HuH-7.5 (cell line): ENCODE measurements at regions not wholly inside any gene's neighbourhood (a gene's known extent, or its start where the extent isn't known, plus 50 kb on each side); places are given as distances from the start of the nearest gene placed in this dataset.

Experiments
- DNase-seq: peaks from one replicate; pipeline ENCODE4 v3.0.0; 2011; ENCODE audit warnings: low spot score

DNA sequence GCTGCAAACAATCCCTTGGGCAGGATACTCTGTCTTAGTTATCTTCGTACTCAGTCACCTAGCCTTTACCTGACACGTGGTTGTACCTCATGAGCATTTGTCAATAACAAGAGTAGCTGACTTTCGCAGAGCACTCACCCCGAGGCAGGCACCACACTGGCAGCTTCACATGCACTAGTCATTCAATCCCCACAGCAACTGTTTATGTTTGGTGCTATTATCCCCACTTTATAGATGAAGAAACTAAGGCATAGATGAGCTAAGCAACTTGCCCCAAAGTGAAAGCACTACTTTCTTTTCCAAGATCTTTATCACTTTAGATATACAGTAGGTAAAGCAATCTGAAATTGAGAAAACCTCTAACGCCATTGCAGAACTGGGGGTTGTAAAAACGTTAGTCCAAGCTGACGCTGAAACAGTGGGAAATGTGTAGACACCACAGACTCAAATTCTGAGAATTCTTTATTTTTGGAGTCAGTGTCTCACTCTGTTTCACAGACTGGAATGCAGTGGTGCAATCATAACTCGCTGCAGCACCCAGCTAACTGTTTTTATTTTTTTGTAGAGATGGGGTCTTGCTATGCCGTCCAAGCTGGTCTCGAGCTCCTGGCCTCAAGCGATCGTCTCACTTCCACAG is 446.0 kb downstream of the FOXO1 start:
- no peak for DNase-seq

DNA sequence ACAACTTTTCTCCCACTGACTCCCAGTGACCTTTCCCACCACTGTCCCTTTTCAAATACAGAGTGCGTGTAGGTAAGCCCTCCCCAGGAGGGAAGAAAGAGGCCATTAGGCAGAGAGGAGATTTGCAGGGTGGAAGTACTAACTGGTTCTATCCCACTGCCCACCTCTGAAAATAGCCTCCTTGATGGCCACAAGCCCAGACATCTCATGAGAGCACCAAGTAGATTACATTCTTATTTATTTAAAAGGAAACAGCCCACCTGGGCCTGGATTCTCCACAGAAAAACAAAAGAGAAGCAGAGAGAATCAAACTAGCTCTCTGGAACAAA is 445.3 kb downstream of the FOXO1 start:
- DNase-seq: no peak

DNA sequence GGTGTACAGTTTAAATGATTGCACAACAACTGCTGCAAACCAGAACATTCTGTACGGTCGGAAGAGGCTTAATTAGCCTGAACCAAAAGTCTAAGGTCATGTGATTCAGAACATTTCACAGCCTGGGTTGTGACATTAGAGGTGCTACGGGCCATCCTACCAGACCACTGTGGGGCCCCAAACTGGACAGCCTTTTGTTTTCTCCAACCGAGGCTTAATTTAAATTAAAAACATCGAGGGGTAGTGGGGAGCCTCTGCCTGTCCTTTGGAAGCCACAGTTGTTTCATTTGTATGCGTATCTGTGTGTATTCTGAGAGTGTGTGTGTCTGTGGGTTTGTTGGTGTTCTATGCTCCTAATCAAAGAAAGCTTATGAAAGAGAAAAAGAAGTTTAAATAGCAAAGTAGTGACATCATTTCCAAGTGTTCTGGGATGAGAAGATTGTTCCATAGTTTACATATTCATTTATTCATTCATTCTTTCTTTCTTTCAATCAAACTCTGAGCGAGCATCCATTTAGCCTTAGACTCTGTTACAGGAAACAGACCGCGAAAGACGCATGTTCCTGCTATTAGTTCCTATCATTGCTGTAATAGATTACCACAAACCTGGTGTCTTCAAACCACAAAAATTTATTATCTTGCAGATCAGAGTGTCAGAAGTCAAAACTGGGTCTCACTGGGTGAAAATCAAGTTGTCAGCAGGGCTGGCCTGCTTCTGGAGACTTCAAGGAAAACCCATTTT is 444.8 kb downstream of the FOXO1 start:
- DNase-seq: no peak

DNA sequence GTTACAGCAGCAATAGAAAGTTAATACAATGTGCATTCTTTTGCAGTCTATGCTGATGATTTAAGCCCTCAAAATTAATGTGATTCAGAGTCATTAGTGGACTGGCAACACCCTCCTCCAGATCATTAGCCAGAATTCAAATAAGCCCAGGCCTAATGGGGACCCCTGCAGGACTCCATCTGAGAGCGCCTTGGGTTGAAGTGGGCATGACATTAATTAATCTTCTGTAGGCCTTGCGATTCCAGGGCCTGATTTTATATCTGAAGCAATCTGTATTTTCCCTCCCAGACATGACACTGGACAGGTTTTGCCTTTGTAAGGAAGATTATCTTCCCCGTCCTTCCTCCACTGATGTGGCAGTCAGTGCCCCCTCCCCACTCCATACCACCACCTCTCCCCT is 442.9 kb downstream of the FOXO1 start:
- no peak for DNase-seq

DNA sequence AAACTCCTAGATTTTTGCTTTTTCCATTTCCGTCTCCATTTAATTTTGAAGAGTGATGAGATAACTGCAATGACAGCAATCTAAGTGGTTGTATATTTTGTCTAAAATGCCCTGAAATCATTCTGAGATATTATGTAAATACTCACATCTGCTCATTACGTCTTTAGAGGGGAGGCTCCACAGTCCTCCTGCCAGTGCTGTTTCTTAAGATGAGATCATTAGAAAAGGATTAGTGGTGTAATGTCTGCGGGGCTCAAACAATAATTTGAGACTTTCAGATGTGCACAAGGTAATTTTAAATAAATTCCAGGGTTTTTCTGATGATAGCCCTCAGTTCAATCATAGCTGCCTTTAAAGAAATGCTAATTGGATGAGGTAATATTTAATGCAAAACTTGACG is 437.9 kb downstream of the FOXO1 start:
- no peak for DNase-seq

DNA sequence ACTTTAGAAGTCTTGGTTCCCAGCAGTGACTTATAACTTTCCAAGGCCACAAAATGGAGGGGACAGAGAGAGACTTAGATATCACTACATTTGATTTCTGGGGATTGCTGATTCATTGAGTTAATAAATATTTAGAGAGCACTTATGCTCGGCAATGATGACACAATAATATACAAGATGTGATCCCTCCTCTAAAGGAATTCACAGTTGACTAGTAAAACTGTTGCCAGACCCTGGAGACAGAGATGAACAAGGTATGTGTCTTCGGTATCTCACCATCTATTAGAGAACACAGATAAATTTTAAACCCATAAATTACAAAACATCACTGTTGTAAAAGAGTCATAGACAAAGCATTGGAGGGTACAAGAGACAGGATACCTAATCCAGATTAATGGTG is 437.5 kb downstream of the FOXO1 start:
- no peak for DNase-seq

DNA sequence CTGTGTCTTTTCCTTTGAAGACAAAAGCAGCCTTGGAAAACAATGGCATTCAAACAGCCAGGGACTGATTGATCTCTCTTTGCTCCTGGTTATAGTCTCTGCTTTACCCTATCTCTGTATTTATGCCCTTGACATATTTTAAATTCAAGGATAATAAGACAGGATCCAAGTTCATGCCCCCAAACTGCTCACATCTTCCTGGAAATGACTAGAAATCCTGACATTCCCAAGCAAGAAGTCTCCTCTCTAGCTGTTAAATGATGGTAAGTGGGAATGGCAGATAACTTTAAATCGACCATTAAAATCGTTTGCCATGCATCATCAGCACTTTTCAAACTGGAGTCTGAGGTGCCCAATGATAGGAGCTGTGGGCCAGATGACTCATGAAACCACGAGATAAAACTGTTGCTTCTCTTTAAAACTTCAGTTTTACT is 435.6 kb downstream of the FOXO1 start:
- no peak for DNase-seq

DNA sequence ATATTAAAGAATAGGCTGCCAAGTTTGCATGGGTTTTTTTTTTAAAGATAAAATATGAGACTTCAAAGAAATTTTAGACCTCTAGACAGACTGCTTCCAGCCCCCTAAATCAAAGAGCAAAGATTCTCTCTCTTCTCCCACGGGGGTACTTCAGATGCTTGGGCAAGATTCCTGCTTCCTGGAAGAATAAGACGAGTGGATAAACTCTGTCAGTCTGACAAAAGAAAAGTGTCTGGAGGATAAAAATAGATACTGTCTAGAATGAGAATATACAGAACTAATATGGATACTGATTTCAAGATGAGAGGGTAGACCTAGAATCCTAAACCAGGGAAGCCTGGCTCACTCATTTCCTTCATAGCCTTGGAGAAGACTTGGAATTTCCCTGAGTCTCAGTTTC is 435.1 kb downstream of the FOXO1 start:
- no peak for DNase-seq

DNA sequence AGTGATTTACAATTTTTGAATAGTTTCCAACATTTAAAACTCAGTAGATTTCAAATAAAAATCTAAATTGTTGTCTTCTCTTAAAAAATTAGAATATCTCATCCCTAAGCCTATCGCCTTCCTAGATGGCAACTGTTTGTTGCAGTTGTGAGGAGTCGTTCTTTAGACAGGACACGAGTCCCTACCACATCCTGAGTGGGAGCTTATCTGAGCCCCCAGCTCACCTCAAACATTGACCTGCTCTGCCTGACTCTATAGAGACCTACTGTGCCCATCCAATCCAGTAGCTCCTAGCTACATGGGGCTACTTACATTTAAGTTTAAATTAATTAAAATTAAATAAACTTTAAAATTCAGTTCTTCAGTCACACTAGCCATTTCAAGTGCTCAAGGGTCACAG is 434.7 kb downstream of the FOXO1 start:
- no peak for DNase-seq

DNA sequence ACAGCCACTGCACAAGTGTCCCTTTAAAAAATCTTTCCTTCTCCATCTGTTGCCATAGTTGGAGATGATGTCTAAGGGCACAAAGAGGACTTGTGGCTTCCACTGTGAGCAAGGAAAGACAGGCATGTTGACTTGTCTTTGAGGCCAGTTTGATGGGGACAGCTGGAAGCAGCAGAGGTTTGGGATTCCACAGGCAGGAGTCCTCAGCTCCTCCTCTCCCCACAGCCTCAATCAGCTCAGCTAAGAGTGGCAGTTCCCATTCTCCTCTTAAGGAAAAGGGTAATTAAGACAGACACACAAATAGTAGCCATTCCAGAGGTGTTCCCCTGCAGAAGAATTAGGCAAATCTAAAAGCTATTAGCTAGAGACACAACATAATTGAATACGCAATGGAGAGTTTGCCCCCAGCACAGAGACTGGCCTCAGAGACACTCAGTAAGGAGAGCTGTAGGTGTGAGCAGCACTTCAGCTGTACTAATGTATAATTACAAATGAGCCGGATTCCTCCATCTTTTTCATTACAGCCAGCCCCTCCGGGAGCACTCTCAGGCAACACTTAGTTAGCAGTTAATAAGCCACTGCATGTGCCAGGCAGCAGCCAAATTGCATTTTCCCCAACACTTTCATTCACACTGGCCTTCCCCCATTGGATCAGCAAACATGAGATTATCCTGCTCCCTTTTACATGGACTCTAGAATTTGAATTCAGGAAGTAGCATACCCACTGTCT is 434.0 kb downstream of the FOXO1 start:
- DNase-seq: no peak

DNA sequence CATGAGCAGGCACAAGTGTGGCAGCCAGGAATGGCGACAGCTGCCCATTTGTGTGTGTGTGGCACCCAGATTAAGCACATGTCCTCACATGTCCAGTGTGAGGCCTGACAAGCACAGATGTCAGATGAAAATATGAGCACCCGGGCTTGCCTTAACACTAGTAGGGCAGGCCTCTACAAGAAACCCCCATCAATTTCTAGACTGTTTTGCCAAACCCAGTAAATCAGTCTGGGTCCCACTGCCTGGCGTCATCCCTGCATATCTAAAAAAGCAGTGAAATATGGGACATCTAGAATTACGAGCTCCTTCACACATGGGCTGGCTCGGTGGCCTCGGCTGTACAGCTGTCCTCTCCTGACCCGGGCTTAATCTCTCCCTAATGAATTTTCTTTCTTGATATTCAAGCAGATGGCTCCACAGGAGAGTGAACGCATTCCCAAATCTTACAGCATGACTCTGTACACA is 432.7 kb downstream of the FOXO1 start:
- no peak for DNase-seq

DNA sequence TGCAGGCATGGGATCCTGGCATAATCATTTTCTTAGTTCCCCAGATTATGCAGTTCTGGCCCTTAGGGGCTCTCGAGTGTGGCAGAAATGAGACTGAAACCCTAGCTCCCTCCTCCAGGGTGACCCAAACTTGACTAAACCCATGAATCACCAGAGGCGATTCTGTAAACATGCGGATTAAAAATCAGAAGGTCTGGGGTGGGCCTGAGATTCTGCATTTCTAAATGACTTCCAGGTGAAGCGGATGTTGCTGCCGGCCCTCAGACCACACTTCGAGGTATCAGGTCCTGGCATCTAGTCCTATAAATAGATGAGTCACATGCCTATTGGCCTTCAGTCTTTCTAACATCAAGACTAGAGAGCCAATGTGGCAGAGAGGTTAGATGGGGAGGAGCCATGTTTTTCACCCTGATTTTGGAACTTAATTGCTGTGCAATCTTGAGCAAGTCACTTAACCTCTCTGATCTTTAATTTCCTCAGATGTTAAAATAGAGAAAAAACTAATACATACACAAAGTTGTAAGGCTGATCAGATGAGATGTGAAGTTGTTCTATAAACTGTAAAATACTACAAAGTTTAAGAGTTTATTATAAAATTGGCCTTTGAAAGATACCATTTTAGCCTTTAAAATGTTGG is 431.2 kb downstream of the FOXO1 start:
- DNase-seq: no peak

DNA sequence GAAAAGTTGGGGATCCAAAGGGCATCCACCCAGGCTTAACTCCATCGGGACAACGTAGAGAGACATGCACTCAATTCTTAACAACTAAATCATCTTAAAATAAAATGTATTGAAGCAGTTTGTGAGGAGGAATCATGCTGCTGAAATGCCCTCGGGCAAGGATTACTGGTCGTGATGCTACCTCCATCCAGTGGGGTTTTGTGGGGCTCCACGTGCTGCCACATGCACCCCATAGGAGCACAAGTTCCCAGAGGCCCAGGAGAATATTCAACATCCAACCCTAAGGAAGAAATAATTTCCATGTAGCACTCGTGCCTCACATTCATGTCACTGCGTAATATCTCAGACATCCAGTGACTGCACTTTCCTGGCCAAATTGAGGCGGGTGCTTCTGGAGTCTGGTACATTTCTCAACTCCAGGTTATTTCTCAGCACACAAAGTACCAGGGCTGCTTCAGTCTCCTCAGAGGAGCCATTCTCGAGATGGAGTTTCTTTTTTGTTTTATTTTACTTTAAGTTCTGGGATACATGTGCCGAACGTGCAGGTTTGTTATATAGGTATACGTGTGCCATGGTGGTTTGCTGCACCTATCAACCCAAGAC is 429.8 kb downstream of the FOXO1 start:
- no peak for DNase-seq

DNA sequence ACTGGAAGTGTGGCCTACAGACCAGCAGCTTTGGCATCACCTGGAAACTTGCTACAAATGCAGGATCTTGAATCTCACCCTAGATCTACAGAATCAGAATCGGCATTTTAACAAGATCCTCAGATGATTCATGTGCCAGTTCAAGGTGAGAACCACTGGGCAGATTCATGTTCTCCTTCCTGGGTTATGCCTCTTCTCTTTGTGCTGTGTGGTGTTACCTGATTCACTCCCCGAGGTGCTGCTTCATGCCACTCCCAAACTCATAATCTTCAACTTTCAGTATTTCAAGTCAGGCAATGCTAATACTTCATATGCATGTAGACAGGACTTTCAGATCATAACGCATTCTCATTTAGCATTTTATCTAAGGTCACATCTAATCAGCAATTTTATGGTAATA is 427.7 kb downstream of the FOXO1 start:
- DNase-seq: no peak

DNA sequence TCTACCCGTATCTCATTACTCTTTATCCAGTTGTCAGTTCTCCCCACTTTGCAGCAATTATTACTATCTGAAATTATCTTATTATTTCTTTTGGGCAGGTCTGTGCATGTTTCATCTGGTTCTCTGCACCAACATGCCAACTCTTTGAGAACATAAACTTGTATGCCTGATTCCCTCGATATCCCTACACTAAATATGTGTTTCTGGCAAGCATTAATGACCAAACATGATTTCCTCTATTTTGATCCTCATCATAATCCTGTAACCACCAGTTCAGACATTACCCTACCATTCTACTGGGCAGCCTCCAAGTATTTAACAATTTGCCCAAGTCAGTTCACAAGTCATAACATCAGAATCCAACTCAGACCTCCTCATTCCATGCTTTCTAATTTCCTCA is 426.1 kb downstream of the FOXO1 start:
- DNase-seq: no peak

DNA sequence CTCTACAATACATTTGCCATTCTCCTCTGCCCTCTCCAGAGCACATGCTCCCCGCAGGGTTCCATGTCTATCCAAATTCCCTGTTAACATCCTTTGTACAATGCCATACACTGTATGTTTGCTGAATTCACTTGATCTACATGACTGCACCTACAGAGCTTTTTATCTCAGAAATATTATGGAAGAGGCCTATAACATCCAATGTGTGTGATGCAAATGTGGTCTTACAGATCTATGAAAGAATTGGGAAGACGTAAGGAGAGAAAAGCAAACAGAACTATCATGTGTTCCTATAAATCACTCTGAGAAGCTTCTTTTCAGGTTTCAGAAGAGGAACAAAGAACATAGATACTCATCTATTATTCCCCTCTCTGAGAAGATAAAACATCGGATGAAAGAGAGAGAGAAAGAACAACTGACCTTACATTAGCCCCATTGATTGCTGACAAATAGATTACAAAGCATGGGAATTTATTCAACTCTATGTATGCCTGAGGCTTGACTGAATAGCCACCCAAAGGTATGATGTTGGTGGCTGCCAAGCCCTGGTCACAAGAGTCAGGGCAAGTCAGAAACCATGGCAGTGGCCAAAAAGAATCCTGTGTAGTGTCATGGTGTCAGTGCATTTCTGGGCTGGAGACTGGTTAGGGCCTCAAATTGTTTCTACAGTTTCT is 425.2 kb downstream of the FOXO1 start:
- no peak for DNase-seq

DNA sequence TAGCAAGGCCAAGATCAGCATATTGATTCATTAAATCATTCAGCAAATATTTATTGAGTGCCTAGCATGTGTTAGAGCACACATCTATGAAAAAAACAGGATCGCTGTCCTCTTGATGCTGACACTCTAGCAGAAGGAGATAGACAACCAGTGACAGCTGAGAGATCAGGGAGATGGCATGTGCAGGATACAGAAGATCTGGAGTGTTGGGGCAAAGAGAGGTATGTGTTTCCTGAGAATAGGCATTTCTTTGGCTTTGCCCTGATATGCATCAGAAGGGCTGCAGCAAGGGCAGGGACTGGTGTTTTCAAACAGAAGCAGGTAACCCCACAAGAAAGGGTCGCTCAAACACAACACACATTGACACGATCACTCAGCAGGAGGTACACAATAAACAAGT is 423.4 kb downstream of the FOXO1 start:
- no peak for DNase-seq

DNA sequence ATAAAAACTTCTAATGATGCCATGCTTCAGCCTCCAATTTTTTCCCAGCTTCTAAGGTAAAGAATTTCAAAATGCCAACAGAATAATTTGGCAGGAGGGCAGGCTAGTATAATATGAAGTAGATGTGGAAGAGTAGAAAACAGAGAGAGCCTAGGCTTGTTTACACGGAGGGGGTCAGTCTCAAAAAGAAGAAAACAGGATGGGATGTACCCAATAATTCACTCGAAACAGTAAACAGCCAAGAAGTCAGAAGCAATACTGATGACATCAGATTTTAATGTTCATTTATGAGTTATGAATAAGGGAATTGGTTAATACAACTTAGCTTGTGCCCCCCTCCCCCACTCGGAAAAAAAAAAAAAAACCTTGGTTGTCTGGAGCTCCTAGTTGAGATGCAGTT is 422.5 kb downstream of the FOXO1 start:
- no peak for DNase-seq

DNA sequence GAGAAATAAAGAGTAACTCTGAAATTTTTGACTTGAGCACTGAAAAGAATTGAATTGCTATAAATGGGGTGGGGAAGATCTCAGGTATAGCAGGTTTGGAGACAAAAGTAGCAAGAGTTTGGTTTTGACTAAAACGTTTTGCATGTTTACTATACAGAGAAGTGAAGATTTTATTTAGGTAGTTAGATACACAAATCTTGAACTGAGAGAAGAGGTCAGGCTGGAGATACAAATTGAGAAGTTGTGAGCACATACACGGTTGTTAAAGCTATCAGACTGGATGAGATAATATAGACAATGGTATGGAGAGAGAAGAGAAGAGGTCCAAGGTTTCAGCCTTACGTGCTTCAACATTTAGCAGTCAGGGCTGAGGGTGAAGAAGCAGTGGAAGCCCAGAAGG is 420.9 kb downstream of the FOXO1 start:
- DNase-seq: no peak

DNA sequence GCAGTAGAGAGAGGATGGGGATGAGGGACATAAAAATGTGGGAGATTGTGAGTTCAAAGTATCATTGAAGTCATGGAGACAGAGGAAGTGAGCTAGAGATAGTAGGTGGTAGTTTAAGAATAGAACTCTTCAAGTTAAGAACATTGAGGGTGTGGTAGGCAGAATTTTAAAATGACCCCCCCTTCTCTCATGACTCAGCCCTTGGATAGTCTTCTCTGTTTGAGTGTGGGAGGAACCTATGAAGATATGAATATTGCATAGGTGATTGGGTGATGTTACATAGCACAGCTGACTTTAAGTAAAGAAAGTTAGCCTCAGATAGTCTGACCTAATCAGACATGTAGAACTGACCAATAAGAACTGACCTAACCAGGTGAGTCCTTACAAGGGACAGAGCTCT is 418.6 kb downstream of the FOXO1 start:
- no peak for DNase-seq

DNA sequence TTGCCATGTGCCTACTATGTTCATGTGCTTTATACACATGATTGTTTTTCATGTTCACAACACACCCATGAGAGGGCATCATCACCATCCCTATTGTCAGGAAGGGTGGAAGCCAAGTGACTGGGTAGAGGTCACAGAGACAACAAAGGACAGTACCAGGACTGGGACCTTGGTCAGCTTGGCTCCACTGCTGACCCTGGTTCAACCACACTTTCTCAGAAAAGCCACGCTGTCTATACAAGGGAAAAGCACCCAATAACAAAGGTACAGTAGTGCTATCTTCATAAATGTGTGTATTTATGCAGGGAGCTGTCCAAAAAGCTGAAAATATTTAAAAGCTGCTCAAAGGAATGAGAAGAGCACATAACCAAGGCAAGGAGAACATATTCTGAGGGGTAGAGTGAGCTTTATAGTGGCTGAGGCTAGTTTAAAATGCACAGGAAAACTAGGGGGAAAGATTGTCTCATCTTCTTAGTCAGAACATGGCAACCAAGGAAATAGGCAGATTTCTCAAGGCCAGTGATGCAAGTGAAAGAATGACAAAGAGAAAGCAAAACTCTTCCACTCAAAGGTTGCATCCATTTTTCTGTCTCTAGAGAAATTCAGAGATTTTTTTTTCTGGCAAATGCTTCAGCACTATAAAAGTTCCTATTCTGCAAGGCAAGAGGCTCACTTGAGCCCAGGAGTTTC is 415.0 kb downstream of the FOXO1 start:
- DNase-seq: no peak
